Common myeloid progenitor, CD34-positive (primary cell): ENCODE measurements at regions not wholly inside any gene's neighbourhood (a gene's known extent, or its start where the extent isn't known, plus 50 kb on each side); places are given as distances from the start of the nearest gene placed in this dataset.

Experiments used
- CTCF ChIA-PET: fragments of 350-600 bp; sonication (Branson Sonifier 250); formaldehyde crosslinking; loops from one replicate; lab custom pipeline; 2021; ENCODE audit warnings: antibody characterized with exemption; lab: Charles Lee
- POLR2A ChIA-PET: fragments of 350-600 bp; sonication (Branson Sonifier 250); formaldehyde crosslinking; loops from one replicate; lab custom pipeline; 2021; ENCODE audit warnings: antibody characterized with exemption; lab: Charles Lee
- DNase-seq, 3 donors: peaks; one replicate each; pipeline versions ENCODE4 v3.0.0 to v3.0.0-alpha.2; 2013
- H3K27ac ChIP-seq, 2 experiments: 1 replicate in 1 of 2; 2 replicates in 1 of 2; pipeline ENCODE4 v1.7.0; 2013; ENCODE audit warnings: inconsistent platforms in 2 of 2, low read length in 2 of 2, mild to moderate bottlenecking in 2 of 2, low read depth in 1 of 2, moderate library complexity in 1 of 2; ENCODE audit not compliant: severe bottlenecking in 2 of 2, insufficient read depth in 1 of 2, poor library complexity in 1 of 2
- H3K27me3 ChIP-seq, 5 experiments: replicated peaks in 2 of 5; 1 replicate in 3 of 5; 2 replicates in 2 of 5; pipeline versions ENCODE4 v1.6.1 to v1.7.0; 2013; ENCODE audit warnings: low read length in 4 of 5, mild to moderate bottlenecking in 2 of 5, moderate library complexity in 2 of 5, inconsistent platforms in 1 of 5; ENCODE audit not compliant: insufficient read depth in 5 of 5, control insufficient read depth in 4 of 5
- H3K36me3 ChIP-seq, 4 experiments: 1 replicate in 2 of 4; 2 replicates in 2 of 4; pipeline versions ENCODE4 v1.6.1 to v1.7.0; 2013; ENCODE audit warnings: low read length in 3 of 4, control low read depth in 1 of 4, mild to moderate bottlenecking in 1 of 4; ENCODE audit not compliant: control insufficient read depth in 4 of 4, insufficient read depth in 4 of 4
- H3K4me1 ChIP-seq, 4 experiments: 1 replicate in 3 of 4; 2 replicates in 1 of 4; pipeline versions ENCODE4 v1.6.1 to v1.7.1; 2013; ENCODE audit warnings: low read length in 3 of 4, mild to moderate bottlenecking in 3 of 4, control low read depth in 1 of 4, inconsistent platforms in 1 of 4, moderate library complexity in 1 of 4; ENCODE audit not compliant: control insufficient read depth in 4 of 4, insufficient read depth in 4 of 4; ENCODE audit errors: control extremely low read depth in 1 of 4
- H3K4me3 ChIP-seq, 7 experiments: 1 replicate in 4 of 7; 2 replicates in 3 of 7; pipeline versions ENCODE4 v1.5.1 to v1.7.0; 2013; ENCODE audit warnings: mild to moderate bottlenecking in 7 of 7, low read length in 6 of 7, moderate library complexity in 6 of 7, inconsistent platforms in 2 of 7, low read depth in 2 of 7, control low read depth in 1 of 7; ENCODE audit not compliant: insufficient read depth in 4 of 7, control insufficient read depth in 1 of 7; ENCODE audit errors: extremely low read depth in 1 of 7
- H3K9me3 ChIP-seq, 5 experiments: 1 replicate in 4 of 5; 2 replicates in 1 of 5; pipeline versions ENCODE4 v1.6.1 to v1.7.1; 2013; ENCODE audit warnings: low read length in 4 of 5, mild to moderate bottlenecking in 2 of 5, inconsistent platforms in 1 of 5, low read depth in 1 of 5, moderate library complexity in 1 of 5; ENCODE audit not compliant: control insufficient read depth in 4 of 5, insufficient read depth in 2 of 5; ENCODE audit errors: control extremely low read depth in 1 of 5
- WGBS: methylation state at CpG from one replicate; pipeline ENCODE4 v1.1.5; 2013; ENCODE audit not compliant: insufficient coverage; 5-methylcytosine and 5-hydroxymethylcytosine counted together

DNA sequence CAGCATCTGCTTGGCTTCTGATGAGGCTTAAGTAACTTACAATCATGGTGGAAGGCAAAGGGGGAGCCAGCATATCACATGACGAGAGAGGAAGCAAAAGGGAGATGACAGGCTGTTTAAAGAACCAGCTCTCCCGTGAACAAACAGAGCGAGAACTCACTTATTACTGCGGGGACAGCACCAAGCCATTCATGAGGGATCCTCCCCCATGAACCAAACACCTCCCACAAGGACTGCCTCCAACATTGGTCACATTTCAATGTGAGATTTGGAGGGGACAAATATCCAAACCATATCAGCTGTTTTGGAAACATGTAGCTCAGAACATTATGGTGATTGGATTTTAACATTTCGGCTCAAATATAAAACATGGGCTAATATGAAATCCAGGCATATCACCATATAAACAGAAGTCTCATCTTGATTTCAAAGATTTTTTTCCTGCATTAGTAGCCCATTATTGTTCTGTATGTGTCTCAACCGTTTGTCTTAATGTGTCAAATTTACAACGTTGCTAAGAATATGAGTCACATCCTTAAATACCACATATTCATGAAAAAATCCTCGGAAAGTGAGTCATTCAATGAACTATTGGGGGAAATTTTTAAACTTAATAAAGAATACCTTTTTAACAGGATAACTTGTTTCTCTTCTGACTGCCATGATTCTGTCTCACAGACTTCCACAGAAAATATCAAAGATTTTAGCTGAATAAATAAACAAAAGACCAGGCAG is 894.3 kb downstream of the TFAP2A start:
- H3K4me3 ChIP-seq: no peak overlapping the region
- POLR2A ChIA-PET: no interaction called here
- peaks cover 0 to 1% (median 0%) of the 10 kb centered on the region in 5 experiments for H3K27me3 ChIP-seq
- DNase-seq: no peak
- H3K36me3 ChIP-seq: no peaks in the 10 kb centered on the region
- H3K27ac ChIP-seq: no peak overlapping the region
- WGBS: 73% methylated on average over 3 of the region's 8 CpGs
- CTCF ChIA-PET: no interaction called here
- H3K4me1 ChIP-seq: no peaks in the 10 kb centered on the region
- no peaks in the 10 kb centered on the region for H3K9me3 ChIP-seq

DNA sequence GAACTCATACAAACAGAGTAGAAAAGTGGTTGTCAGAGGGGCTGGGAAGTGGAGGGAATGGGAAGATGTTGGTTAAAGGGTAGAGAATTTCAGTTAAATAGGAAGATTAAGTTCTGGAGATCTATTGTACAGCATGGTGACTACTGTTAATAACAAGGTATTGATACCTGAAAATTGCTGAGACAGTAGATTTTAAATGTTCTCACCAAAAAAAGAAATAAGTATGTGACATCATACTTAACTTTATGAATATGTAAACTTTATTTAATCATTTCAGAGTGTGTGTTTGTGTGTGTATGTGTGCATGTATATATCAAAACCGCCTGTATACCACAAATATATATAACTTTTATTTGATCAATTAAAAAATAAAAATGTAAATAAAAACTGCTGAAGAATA is 896.4 kb downstream of the TFAP2A start:
- CTCF ChIA-PET: no interaction called here
- no peaks in the 10 kb centered on the region for H3K36me3 ChIP-seq
- H3K4me3 ChIP-seq: no peak overlapping the region
- POLR2A ChIA-PET: no interaction called here
- no peaks in the 10 kb centered on the region for H3K27me3 ChIP-seq
- WGBS: no CpG with 5 or more reads among the region's 1 CpG
- no peak overlapping the region for H3K27ac ChIP-seq
- DNase-seq: no peak
- H3K9me3 ChIP-seq: no peaks in the 10 kb centered on the region
- H3K4me1 ChIP-seq: no peaks in the 10 kb centered on the region

DNA sequence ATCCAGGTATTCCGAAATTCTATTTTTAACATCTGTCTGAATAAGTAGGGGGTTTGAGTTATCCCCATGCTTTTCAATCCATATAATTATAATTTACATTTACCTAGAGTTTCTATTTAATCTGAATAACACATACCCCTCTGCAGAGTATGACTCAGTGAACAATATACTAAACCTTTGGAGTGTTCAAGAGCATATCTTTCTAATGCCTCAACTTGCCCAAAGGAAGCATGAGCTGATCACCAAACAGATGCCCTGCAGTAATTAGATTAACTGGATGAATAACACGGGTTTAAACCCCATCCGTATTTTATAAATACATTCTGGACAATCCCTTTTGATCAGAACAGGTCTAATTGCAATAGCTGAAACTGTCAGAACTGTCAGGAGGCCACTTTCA is 897.1 kb downstream of the TFAP2A start:
- Histone ChIP-seq H3K4me1 (no peaks in the 10 kb centered on the region), H3K36me3 (no peaks in the 10 kb centered on the region), H3K4me3 (no peak overlapping the region), H3K27me3 (no peaks in the 10 kb centered on the region), H3K27ac (no peak overlapping the region), H3K9me3 (no peaks in the 10 kb centered on the region)
- WGBS: 100% methylated on average over 2 of the region's 3 CpGs
- CTCF ChIA-PET: no interaction called here
- no peak for DNase-seq
- POLR2A ChIA-PET: no interaction called here

DNA sequence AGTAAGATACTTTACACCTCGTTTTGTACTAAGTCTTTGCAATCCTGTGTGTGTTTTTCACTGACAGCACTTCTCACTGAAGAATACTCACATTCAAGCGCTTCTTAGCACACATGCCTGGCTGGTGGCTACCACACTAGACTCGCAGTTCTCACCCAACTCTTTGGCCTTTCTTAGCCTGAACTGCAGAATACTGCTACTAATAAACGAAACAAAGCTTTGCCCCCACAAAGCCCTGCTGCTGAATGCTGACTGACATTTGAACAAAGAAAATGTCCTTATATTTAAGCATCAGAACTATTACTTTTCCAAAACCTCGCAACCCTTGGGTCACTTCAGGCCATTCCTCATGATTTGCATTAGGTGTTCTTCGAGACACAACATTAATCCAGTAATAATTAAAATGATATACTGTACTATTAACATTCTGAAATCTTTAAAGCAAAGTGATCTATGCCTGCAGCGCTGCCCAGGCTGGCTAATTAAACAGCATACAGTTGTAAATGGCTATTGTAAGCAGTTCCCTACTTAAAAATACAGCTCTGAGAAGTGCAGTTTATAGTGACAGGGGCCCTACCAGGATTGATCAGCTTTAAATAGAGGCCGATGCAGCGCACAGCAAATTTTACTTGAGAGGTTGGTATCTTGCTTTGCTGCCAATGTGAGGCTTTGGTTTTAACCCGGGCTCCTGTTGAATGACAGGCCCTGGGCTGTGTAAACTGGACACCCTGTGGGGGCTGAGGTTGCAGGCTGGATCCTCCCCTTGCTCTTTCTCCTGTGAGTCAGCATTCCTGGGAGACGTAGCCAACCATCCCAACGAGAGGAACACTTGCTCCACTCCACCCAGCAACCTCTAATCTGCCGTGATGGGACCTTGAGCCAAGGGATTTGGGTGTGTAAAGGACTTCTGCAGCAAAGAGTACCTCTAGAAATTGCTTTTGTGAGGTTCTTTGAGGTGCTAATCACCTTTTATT is 899.0 kb downstream of the TFAP2A start:
- ChIA-PET CTCF (no interaction called here), POLR2A (no interaction called here)
- DNase-seq: no peak
- Histone ChIP-seq H3K27ac (no peak overlapping the region), H3K27me3 (no peaks in the 10 kb centered on the region), H3K4me3 (no peak overlapping the region), H3K4me1 (no peaks in the 10 kb centered on the region), H3K9me3 (no peaks in the 10 kb centered on the region), H3K36me3 (no peaks in the 10 kb centered on the region)
- 89% methylated on average over 10 of the region's 13 CpGs for whole genome bisulfite sequencing

DNA sequence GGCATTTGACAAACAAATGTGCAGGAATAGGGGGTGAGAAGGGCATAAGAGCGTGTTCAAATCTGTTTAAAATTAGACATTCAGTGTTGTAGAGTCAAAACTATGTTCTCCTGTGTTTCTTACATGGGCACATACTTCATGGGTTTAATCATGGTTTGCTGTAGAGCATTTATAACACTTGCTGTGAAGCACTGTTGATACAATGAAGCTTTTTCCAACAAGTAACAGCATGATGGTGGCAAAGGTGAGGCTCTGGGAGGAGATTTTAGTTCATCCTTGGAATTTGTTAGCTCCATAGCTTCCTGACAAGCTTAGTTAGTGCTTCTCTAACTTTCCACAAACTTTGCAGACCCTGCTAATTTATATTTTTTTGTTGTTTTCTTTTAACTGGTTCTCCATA is 900.7 kb downstream of the TFAP2A start:
- H3K36me3 ChIP-seq: no peaks in the 10 kb centered on the region
- ChIA-PET CTCF (no interaction called here), POLR2A (no interaction called here)
- no peak for DNase-seq
- H3K4me3 ChIP-seq: no peak overlapping the region
- no peaks in the 10 kb centered on the region for H3K9me3 ChIP-seq
- no CpG with 5 or more reads among the region's 1 CpG for WGBS
- no peaks in the 10 kb centered on the region for H3K4me1 ChIP-seq
- no peak overlapping the region for H3K27ac ChIP-seq
- H3K27me3 ChIP-seq: no peaks in the 10 kb centered on the region

DNA sequence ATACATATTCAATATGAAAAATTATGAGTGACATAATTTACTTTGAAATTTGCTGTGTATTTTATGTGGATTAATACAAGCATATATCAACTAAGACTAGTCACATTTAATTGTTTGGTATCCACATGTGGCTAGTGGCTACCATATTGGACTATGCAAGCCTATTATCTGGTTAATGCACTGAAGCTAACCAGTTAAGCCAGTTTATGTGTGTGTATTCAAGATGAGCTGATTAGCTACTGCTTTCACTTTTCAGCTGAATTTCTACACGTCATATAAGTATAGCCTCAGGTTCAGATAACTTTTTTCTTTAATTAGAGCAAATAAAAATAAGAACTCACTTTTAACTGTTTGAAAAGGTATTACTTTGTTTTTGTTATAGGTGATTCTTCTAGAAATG is 903.7 kb downstream of the TFAP2A start:
- POLR2A ChIA-PET: no interaction called here
- Histone ChIP-seq H3K9me3 (no peaks in the 10 kb centered on the region), H3K4me1 (no peaks in the 10 kb centered on the region), H3K4me3 (no peak overlapping the region), H3K36me3 (no peaks in the 10 kb centered on the region), H3K27ac (no peak overlapping the region), H3K27me3 (no peaks in the 10 kb centered on the region)
- WGBS: no CpG with 5 or more reads among the region's 1 CpG
- DNase-seq: no peak
- CTCF ChIA-PET: no interaction called here
